H1 (cell line): ENCODE measurements at regions not wholly inside any gene's neighbourhood (a gene's known extent, or its start where the extent isn't known, plus 50 kb on each side); places are given as distances from the start of the nearest gene placed in this dataset.

Experiments
- CTCF ChIA-PET: fragments of 300-600 bp; sonication (Branson Sonifier 250); formaldehyde crosslinking; loops from one replicate; lab custom pipeline; 2021; ENCODE audit not compliant: partially characterized antibody; lab: Charles Lee
- POLR2A ChIA-PET: fragments of 300-600 bp; sonication (Branson Sonifier 250); formaldehyde crosslinking; loops from one replicate; lab custom pipeline; 2021; ENCODE audit warnings: inconsistent platforms; ENCODE audit not compliant: partially characterized antibody; lab: Charles Lee
- DNase-seq, 2 experiments: peaks; one replicate each; pipeline versions ENCODE4 v3.0.0 to v3.0.0-alpha.2; 2010 to 2022; ENCODE audit warnings: low spot score in 2 of 2, low read depth in 1 of 2, mixed read lengths in 1 of 2
- FAIRE-seq: peaks from 2 replicates; lab custom pipeline; 2011; peaks lifted over from hg19 to GRCh38; lab: Jason Lieb, UNC
- H2AFZ ChIP-seq: 2 replicates; pipeline ENCODE4 v1.8.1; 2012; ENCODE audit warnings: low read length, inconsistent platforms
- H2AK5ac ChIP-seq: 2 replicates; pipeline ENCODE4 v1.6.1; 2013; ENCODE audit warnings: low read depth, low read length
- H2BK120ac ChIP-seq: replicated peaks from 2 replicates; pipeline ENCODE3; 2013; ENCODE audit warnings: low read depth, low read length, inconsistent platforms
- H2BK12ac ChIP-seq: 2 replicates; pipeline ENCODE4 v1.6.1; 2013; ENCODE audit warnings: low read depth, low read length
- H2BK15ac ChIP-seq: 2 replicates; pipeline ENCODE4 v1.6.1; 2013; ENCODE audit warnings: low read length
- H2BK20ac ChIP-seq: 2 replicates; pipeline ENCODE4 v1.6.1; 2013; ENCODE audit warnings: low read length
- H2BK5ac ChIP-seq: 2 replicates; pipeline ENCODE4 v1.6.1; 2013; ENCODE audit warnings: low read depth, low read length
- H3K14ac ChIP-seq: 2 replicates; pipeline ENCODE4 v1.6.1; 2013; ENCODE audit warnings: inconsistent platforms; ENCODE audit not compliant: insufficient read length
- H3K18ac ChIP-seq: 2 replicates; pipeline ENCODE4 v1.6.1; 2013; ENCODE audit warnings: low read length; ENCODE audit errors: extremely low read depth
- H3K23ac ChIP-seq: 2 replicates; pipeline ENCODE4 v1.6.1; 2013; ENCODE audit warnings: inconsistent platforms; ENCODE audit not compliant: insufficient read length
- H3K23me2 ChIP-seq: 2 replicates; pipeline ENCODE4 v1.6.1; 2013; ENCODE audit warnings: low read depth, low read length
- H3K27ac ChIP-seq: 2 replicates; pipeline ENCODE4 v1.6.1; 2011; ENCODE audit warnings: low read depth, low read length, inconsistent platforms
- H3K27me3 ChIP-seq, 4 experiments: replicated peaks in 1 of 4; 1 replicate in 1 of 4; 2 replicates in 3 of 4; pipeline versions ENCODE4 v1.6.1 to v1.8.1; 2011 to 2013; ENCODE audit warnings: low read length in 3 of 4, mild to moderate bottlenecking in 3 of 4, inconsistent platforms in 2 of 4, mixed read lengths in 2 of 4, moderate library complexity in 1 of 4; ENCODE audit not compliant: control insufficient read depth in 3 of 4, insufficient read depth in 3 of 4; ENCODE audit errors: extremely low read depth in 1 of 4
- H3K36me3 ChIP-seq, 4 experiments: 2 replicates each; pipeline versions ENCODE4 v1.6.1 to v1.8.1; 2011 to 2013; ENCODE audit warnings: mild to moderate bottlenecking in 4 of 4, low read length in 3 of 4, moderate library complexity in 2 of 4, control low read depth in 1 of 4, inconsistent platforms in 1 of 4; ENCODE audit not compliant: insufficient read depth in 4 of 4, control insufficient read depth in 2 of 4
- H3K4ac ChIP-seq: replicated peaks from 2 replicates; pipeline ENCODE3; 2013; ENCODE audit warnings: low read length, low read depth, mixed read lengths, inconsistent platforms; ENCODE audit not compliant: insufficient read length
- H3K4me1 ChIP-seq, 4 experiments: replicated peaks in 1 of 4; 1 replicate in 1 of 4; 2 replicates in 3 of 4; pipeline versions ENCODE4 v1.6.1 to v1.8.1; 2011 to 2013; ENCODE audit warnings: low read length in 3 of 4, inconsistent platforms in 2 of 4, mixed read lengths in 1 of 4; ENCODE audit not compliant: insufficient read depth in 4 of 4, control insufficient read depth in 3 of 4
- H3K4me2 ChIP-seq, 2 experiments: 2 replicates each; pipeline versions ENCODE4 v1.6.1 to v1.8.1; 2011 to 2013; ENCODE audit warnings: low read depth in 2 of 2, low read length in 2 of 2, control low read depth in 1 of 2, inconsistent platforms in 1 of 2, mild to moderate bottlenecking in 1 of 2; ENCODE audit not compliant: insufficient read depth in 1 of 2
- H3K4me3 ChIP-seq, 4 experiments: fragments of 200-600, 300-600 bp in 1 of 4; sonication (generic), shearing (Covaris generic), sonication (Bioruptor Twin) in 1 of 4; 2 replicates each; pipeline versions ENCODE4 v1.5.1 to v1.8.1; 2011 to 2016; ENCODE audit warnings: low read length in 4 of 4, low read depth in 3 of 4, control low read depth in 2 of 4, inconsistent platforms in 2 of 4, mild to moderate bottlenecking in 2 of 4, mixed read lengths in 1 of 4, moderate library complexity in 1 of 4; ENCODE audit not compliant: insufficient read depth in 2 of 4; ENCODE audit errors: extremely low read depth in 1 of 4
- H3K56ac ChIP-seq: replicated peaks from 2 replicates; pipeline ENCODE3; 2013; ENCODE audit warnings: low read depth, mild to moderate bottlenecking, mixed read lengths, low read length, inconsistent platforms; ENCODE audit not compliant: insufficient read length
- H3K79me1 ChIP-seq: 2 replicates; pipeline ENCODE4 v1.6.1; 2013; ENCODE audit warnings: low read depth, low read length, control low read depth
- H3K79me2 ChIP-seq, 2 experiments: 2 replicates each; pipeline versions ENCODE4 v1.6.1 to v1.8.1; 2012 to 2013; ENCODE audit warnings: low read length in 2 of 2, mild to moderate bottlenecking in 2 of 2, inconsistent platforms in 1 of 2; ENCODE audit not compliant: insufficient read depth in 2 of 2, control insufficient read depth in 1 of 2
- H3K9ac ChIP-seq, 4 experiments: replicated peaks in 1 of 4; 1 replicate in 1 of 4; 2 replicates in 3 of 4; pipeline versions ENCODE4 v1.6.1 to v1.8.1; 2011 to 2013; ENCODE audit warnings: low read depth in 3 of 4, low read length in 3 of 4, control low read depth in 2 of 4, mild to moderate bottlenecking in 2 of 4, moderate library complexity in 2 of 4, inconsistent platforms in 1 of 4; ENCODE audit errors: extremely low read depth in 1 of 4
- H3K9me3 ChIP-seq, 2 experiments: 2 replicates each; pipeline versions ENCODE4 v1.6.1 to v1.8.1; 2012 to 2013; ENCODE audit warnings: mild to moderate bottlenecking in 2 of 2, moderate library complexity in 2 of 2, control low read depth in 1 of 2, inconsistent platforms in 1 of 2, low read depth in 1 of 2, low read length in 1 of 2, mixed read lengths in 1 of 2; ENCODE audit not compliant: insufficient read depth in 2 of 2
- H4K20me1 ChIP-seq, 2 experiments: replicated peaks in 1 of 2; 2 replicates each; pipeline versions ENCODE3 to v1.8.1; 2011 to 2013; ENCODE audit warnings: inconsistent platforms in 2 of 2, low read length in 2 of 2, mild to moderate bottlenecking in 1 of 2; ENCODE audit not compliant: insufficient read depth in 2 of 2, control insufficient read depth in 1 of 2
- H4K5ac ChIP-seq: 2 replicates; pipeline ENCODE4 v1.6.1; 2013; ENCODE audit warnings: low read length, low read depth, mixed read lengths, inconsistent platforms; ENCODE audit not compliant: insufficient read length
- H4K8ac ChIP-seq: 2 replicates; pipeline ENCODE4 v1.8.0; 2013; ENCODE audit warnings: mild to moderate bottlenecking, moderate library complexity, low read length, inconsistent platforms; ENCODE audit not compliant: insufficient read depth; ENCODE audit errors: extremely low read depth
- H4K91ac ChIP-seq: replicated peaks from 2 replicates; pipeline ENCODE3; 2013; ENCODE audit warnings: low read length, mixed read lengths, inconsistent platforms; ENCODE audit not compliant: insufficient read length
- MAX ChIP-seq: IDR thresholded peaks from 2 replicates; pipeline ENCODE4 v1.6.1; 2012; ENCODE audit warnings: inconsistent platforms
- RFX5 ChIP-seq: IDR thresholded peaks from 2 replicates; pipeline ENCODE4 v1.6.1; 2011; ENCODE audit warnings: low read depth, low read length, improper control_type of control experiment, borderline replicate concordance
- SIN3A ChIP-seq, 2 experiments: IDR thresholded peaks in 1 of 2; conservative IDR thresholded peaks in 1 of 2; 2 replicates each; pipeline ENCODE4 v1.6.1; 2011 to 2012; ENCODE audit warnings: low read length in 2 of 2, improper control_type of control experiment in 1 of 2, low read depth in 1 of 2, mild to moderate bottlenecking in 1 of 2
- TAF1 ChIP-seq: IDR thresholded peaks from 2 replicates; pipeline ENCODE4 v1.6.1; 2011; ENCODE audit warnings: mild to moderate bottlenecking, low read depth, low read length
- ZNF274 ChIP-seq: IDR thresholded peaks from 2 replicates; pipeline ENCODE4 v1.7.0; 2012; ENCODE audit warnings: low read length, borderline replicate concordance; ENCODE audit errors: extremely low read depth
- WGBS, 2 experiments: shearing (Covaris generic) in 1 of 2; methylation state at CpG; one replicate each; pipeline versions ENCODE4 v1.1.6 to v1.1.7; 2013 to 2015; ENCODE audit warnings: low lambda C conversion rate in 2 of 2, mixed read lengths in 2 of 2, inconsistent platforms in 1 of 2, low coverage in 1 of 2, missing lambda C conversion rate in 1 of 2; ENCODE audit not compliant: insufficient replicate concordance in 2 of 2, insufficient coverage in 1 of 2, insufficient read length in 1 of 2; ENCODE audit errors: extremely low coverage in 1 of 2, missing lambda C conversion rate in 1 of 2; 5-methylcytosine and 5-hydroxymethylcytosine counted together

DNA sequence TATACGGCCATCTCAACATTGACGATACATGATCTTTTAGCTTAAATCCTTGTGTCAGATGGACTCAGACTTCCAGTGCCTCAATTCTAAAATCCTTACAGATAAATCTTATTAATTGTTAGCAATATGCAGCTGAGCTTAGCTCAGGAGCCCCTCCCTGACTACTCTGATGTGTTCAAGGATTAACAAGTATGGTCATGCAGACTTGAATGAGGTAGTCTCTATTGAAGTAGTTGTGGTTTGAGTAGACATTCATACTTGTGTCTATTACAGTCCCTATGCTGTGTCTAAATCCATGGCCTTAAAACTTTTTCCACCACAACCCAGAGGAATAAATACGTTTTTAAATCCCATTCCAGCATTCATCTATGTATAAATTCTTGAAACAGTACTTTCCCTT, 119.5 kb downstream of the NUP35 start:
- Histone ChIP-seq H4K5ac (no peak overlapping the region), H3K27me3 (no peaks in the 10 kb centered on the region), H3K9ac (no peak overlapping the region), H3K27ac (no peak overlapping the region), H3K4me3 (no peak overlapping the region), H3K23me2 (no peaks in the 10 kb centered on the region), H3K56ac (no peak overlapping the region), H3K4me1 (peaks cover 0 to 2% (median 0%) of the 10 kb centered on the region in 4 experiments; a peak in 1 of 7 replicates), H2BK120ac (no peak overlapping the region), H3K79me1 (no peaks in the 10 kb centered on the region), H2AK5ac (no peak overlapping the region), H4K8ac (no peak overlapping the region), H2BK5ac (no peak overlapping the region), H2BK20ac (no peak overlapping the region), H3K18ac (no peak overlapping the region), H2AFZ (no peak overlapping the region), H2BK12ac (no peak overlapping the region), H3K4ac (no peak overlapping the region), H3K36me3 (no peaks in the 10 kb centered on the region), H3K14ac (no peak overlapping the region), H3K4me2 (no peak overlapping the region), H4K20me1 (no peaks in the 10 kb centered on the region), H3K9me3 (no peaks in the 10 kb centered on the region), H2BK15ac (no peak overlapping the region), H3K79me2 (no peaks in the 10 kb centered on the region), H3K23ac (no peak overlapping the region), H4K91ac (no peak overlapping the region)
- TF ChIP-seq SIN3A (conservative IDR thresholded peaks at IDR 0.05 in 1 of 2, IDR thresholded peaks at IDR 0.05 in 1 of 2; ENCODE audit: low read depth in 1 of 2, low read length in 2 of 2) = no peak
- no peak for TF ChIP-seq RFX5
- no peak for TF ChIP-seq TAF1
- no peak for TF ChIP-seq ZNF274
- no peak for TF ChIP-seq MAX
- no peak for DNase-seq
- WGBS, 2 experiments = 69% methylated on average over 3 of the region's 3 CpGs; no CpG with 5 or more reads in 1 of the 2 experiments
- POLR2A ChIA-PET = no interaction called here
- CTCF ChIA-PET = interaction anchor here (0.8 to 1.9 kb wide), 6 partner anchors 12 to 516 kb away, joined by 3 to 12 read pairs (median 3); no protein-coding TSS in a partner anchor
- FAIRE-seq = no peak
